ENCODE measurements at regions not wholly inside any gene's neighbourhood (a gene's known extent, or its start where the extent isn't known, plus 50 kb on each side); places are given as distances from the start of the nearest gene placed in this dataset.

GRCh38 chr1:182240085-182240484, 151.5 kb downstream of the GLUL start:
- H3K27ac Mint-ChIP-seq (ENCODE audit: unreplicated experiment), result no peak overlapping the region
- peaks cover 9% of the 10 kb centered on the region for H3K4me1 Mint-ChIP-seq (ENCODE audit: low read depth, unreplicated experiment)
- peaks cover 4% of the 10 kb centered on the region for H3K36me3 Mint-ChIP-seq (ENCODE audit: unreplicated experiment)
- no peak for DNase-seq
- H3K9me3 Mint-ChIP-seq (ENCODE audit: unreplicated experiment), result peaks cover 2% of the 10 kb centered on the region
- H3K4me3 Mint-ChIP-seq (ENCODE audit: unreplicated experiment), result no peak overlapping the region
- H3K27me3 Mint-ChIP-seq (ENCODE audit: unreplicated experiment), result peaks cover 2% of the 10 kb centered on the region
- no peak for TF ChIP-seq CTCF (IDR thresholded peaks at IDR 0.05; ENCODE audit: partially characterized antibody, unreplicated experiment)

- Mint-ChIP-seq H3K4me1 (ENCODE audit: low read depth, unreplicated experiment) (peaks cover 9% of the 10 kb centered on the region), H3K4me3 (ENCODE audit: unreplicated experiment) (no peak overlapping the region), H3K27ac (ENCODE audit: unreplicated experiment) (no peak overlapping the region), H3K36me3 (ENCODE audit: unreplicated experiment) (no peaks in the 10 kb centered on the region), H3K9me3 (ENCODE audit: unreplicated experiment) (no peaks in the 10 kb centered on the region), H3K27me3 (ENCODE audit: unreplicated experiment) (peaks cover 2% of the 10 kb centered on the region)
- no peak for DNase-seq
- no peak for TF ChIP-seq CTCF (IDR thresholded peaks at IDR 0.05; ENCODE audit: partially characterized antibody, unreplicated experiment)
Measured at GRCh38 chr1:182238421-182238820, 153.2 kb downstream of the GLUL start.

GRCh38 chr1:182237329-182237728, 154.3 kb downstream of the GLUL start:
- no peak overlapping the region for H3K27ac Mint-ChIP-seq (ENCODE audit: unreplicated experiment)
- TF ChIP-seq CTCF (IDR thresholded peaks at IDR 0.05; ENCODE audit: partially characterized antibody, unreplicated experiment), result no peak
- no peak overlapping the region for H3K4me3 Mint-ChIP-seq (ENCODE audit: unreplicated experiment)
- H3K27me3 Mint-ChIP-seq (ENCODE audit: unreplicated experiment), result peaks cover 1% of the 10 kb centered on the region
- H3K4me1 Mint-ChIP-seq (ENCODE audit: low read depth, unreplicated experiment), result peaks cover 9% of the 10 kb centered on the region
- H3K9me3 Mint-ChIP-seq (ENCODE audit: unreplicated experiment), result no peaks in the 10 kb centered on the region
- no peak for DNase-seq
- no peaks in the 10 kb centered on the region for H3K36me3 Mint-ChIP-seq (ENCODE audit: unreplicated experiment)

DNA sequence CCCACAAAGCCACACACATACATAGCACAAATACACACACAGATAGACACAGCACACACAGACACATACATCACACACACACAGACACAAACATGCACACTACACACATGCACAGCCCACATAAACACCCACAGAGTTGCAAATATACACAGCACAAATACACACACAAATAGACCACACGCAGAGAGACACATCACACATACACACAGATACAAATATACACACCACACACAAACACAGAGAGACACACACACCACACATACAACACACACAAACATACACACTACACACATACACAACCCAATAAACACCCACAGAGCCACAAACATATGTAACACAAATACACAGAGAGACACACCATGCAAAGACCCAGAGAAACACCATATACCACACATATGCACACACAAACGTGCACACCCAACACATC, 154.9 kb downstream of the GLUL start:
- no peaks in the 10 kb centered on the region for H3K36me3 Mint-ChIP-seq (ENCODE audit: unreplicated experiment)
- TF ChIP-seq CTCF (IDR thresholded peaks at IDR 0.05; ENCODE audit: partially characterized antibody, unreplicated experiment), result no peak
- H3K4me3 Mint-ChIP-seq (ENCODE audit: unreplicated experiment), result no peak overlapping the region
- DNase-seq, result no peak
- peak overlapping the region; percentile 1 for H3K27ac Mint-ChIP-seq (ENCODE audit: unreplicated experiment)
- H3K9me3 Mint-ChIP-seq (ENCODE audit: unreplicated experiment), result no peaks in the 10 kb centered on the region
- H3K27me3 Mint-ChIP-seq (ENCODE audit: unreplicated experiment), result no peaks in the 10 kb centered on the region
- peaks cover 12% of the 10 kb centered on the region for H3K4me1 Mint-ChIP-seq (ENCODE audit: low read depth, unreplicated experiment)

DNA sequence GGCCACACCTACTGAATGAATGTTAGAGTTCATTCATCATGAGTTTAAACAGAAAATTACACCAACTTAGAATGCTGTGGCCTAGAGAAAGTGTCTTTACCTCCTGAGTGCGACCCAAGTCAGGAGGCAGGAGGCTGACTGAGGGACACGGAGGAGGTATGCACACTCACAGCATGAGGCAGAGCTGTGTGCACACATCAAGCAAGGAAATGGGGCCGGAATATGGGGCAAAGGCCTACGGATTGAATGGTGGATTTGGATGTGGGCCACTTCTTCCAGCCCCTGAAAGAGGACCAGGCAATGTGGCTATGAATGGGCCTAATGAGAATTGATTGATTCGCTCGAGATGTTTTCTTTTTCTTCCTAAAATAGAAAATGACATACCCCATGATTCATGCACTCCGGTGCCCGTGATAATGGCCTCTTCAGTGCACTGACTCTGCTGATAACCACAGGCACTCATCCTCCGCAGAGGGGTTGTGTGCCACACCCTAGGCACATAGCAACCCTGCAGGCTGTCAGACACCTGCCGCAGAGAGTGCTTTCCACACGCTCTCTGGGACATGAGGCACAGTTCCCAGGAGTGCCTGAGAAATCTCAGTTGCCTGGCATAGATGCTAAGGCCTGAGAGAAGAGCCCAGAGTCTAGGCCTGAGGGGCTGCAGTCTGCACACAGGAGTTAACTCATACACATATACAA, 155.5 kb downstream of the GLUL start:
- no peak for DNase-seq
- Mint-ChIP-seq H3K36me3 (ENCODE audit: unreplicated experiment) (no peaks in the 10 kb centered on the region), H3K4me3 (ENCODE audit: unreplicated experiment) (no peak overlapping the region), H3K27ac (ENCODE audit: unreplicated experiment) (no peak overlapping the region), H3K27me3 (ENCODE audit: unreplicated experiment) (no peaks in the 10 kb centered on the region), H3K9me3 (ENCODE audit: unreplicated experiment) (no peaks in the 10 kb centered on the region), H3K4me1 (ENCODE audit: low read depth, unreplicated experiment) (peaks cover 12% of the 10 kb centered on the region)
- no peak for TF ChIP-seq CTCF (IDR thresholded peaks at IDR 0.05; ENCODE audit: partially characterized antibody, unreplicated experiment)

All from glutamatergic neuron (in vitro differentiated cells).